Chondrocyte (in vitro differentiated cells): ENCODE measurements at regions not wholly inside any gene's neighbourhood (a gene's known extent, or its start where the extent isn't known, plus 50 kb on each side); places are given as distances from the start of the nearest gene placed in this dataset.

Source experiments
- DNase-seq: peaks from one replicate; pipeline ENCODE4 v3.0.0; 2021; ENCODE audit warnings: mixed read lengths, low spot score
- H3K27ac Mint-ChIP-seq: one replicate; pipeline ENCODE4 v1.8.0; 2021; ENCODE audit warnings: mild to moderate bottlenecking, moderate library complexity, mixed read lengths; ENCODE audit not compliant: unreplicated experiment
- H3K27me3 Mint-ChIP-seq: 2 replicates; pipeline ENCODE4 v1.8.0; 2021; ENCODE audit warnings: low read depth, mixed read lengths
- H3K36me3 Mint-ChIP-seq: 2 replicates; pipeline ENCODE4 v1.8.0; 2021; ENCODE audit warnings: low read depth, mixed read lengths
- H3K4me1 Mint-ChIP-seq: 2 replicates; pipeline ENCODE4 v1.8.0; 2021; ENCODE audit warnings: low read depth, mild to moderate bottlenecking, mixed read lengths
- H3K4me3 Mint-ChIP-seq: one replicate; pipeline ENCODE4 v1.8.0; 2021; ENCODE audit warnings: mild to moderate bottlenecking, moderate library complexity, mixed read lengths; ENCODE audit not compliant: unreplicated experiment
- H3K9me3 Mint-ChIP-seq: 2 replicates; pipeline ENCODE4 v1.8.0; 2021; ENCODE audit warnings: low read depth, mixed read lengths
- CTCF ChIP-seq: fragments of 200-600 bp; sonication (generic); IDR thresholded peaks from 2 replicates; pipeline ENCODE4 v1.5.0; 2021; ENCODE audit warnings: antibody characterized with exemption, mild to moderate bottlenecking, moderate library complexity

- Mint-ChIP-seq H3K36me3 (no peaks in the 10 kb centered on the region), H3K4me1 (no peaks in the 10 kb centered on the region), H3K27me3 (no peaks in the 10 kb centered on the region), H3K27ac (no peak overlapping the region), H3K9me3 (no peaks in the 10 kb centered on the region), H3K4me3 (no peak overlapping the region)
- TF ChIP-seq CTCF: no peak
- DNase-seq: no peak
Measured at GRCh38 chr5:14988223-14988622, 116.6 kb upstream of the ANKH start.

GRCh38 chr5:14986413-14986812 is 114.8 kb upstream of the ANKH start:
- no peak for DNase-seq
- H3K27me3 Mint-ChIP-seq: no peaks in the 10 kb centered on the region
- H3K36me3 Mint-ChIP-seq: no peaks in the 10 kb centered on the region
- no peaks in the 10 kb centered on the region for H3K4me1 Mint-ChIP-seq
- no peak for TF ChIP-seq CTCF
- no peak overlapping the region for H3K4me3 Mint-ChIP-seq
- H3K27ac Mint-ChIP-seq: no peak overlapping the region
- H3K9me3 Mint-ChIP-seq: peaks cover 3% of the 10 kb centered on the region

- TF ChIP-seq CTCF: no peak
- Mint-ChIP-seq H3K4me1 (peaks cover 4% of the 10 kb centered on the region), H3K27me3 (no peaks in the 10 kb centered on the region), H3K36me3 (no peaks in the 10 kb centered on the region), H3K27ac (no peak overlapping the region), H3K4me3 (no peak overlapping the region), H3K9me3 (peaks cover 3% of the 10 kb centered on the region)
- DNase-seq: no peak
Measured at GRCh38 chr5:14983666-14984441, 112.3 kb upstream of the ANKH start.

- H3K4me3 Mint-ChIP-seq: no peak overlapping the region
- H3K27me3 Mint-ChIP-seq: peaks cover under 1% of the 10 kb centered on the region
- TF ChIP-seq CTCF: no peak
- no peak for DNase-seq
- no peak overlapping the region for H3K27ac Mint-ChIP-seq
- H3K36me3 Mint-ChIP-seq: no peaks in the 10 kb centered on the region
- H3K4me1 Mint-ChIP-seq: peaks cover 4% of the 10 kb centered on the region
- peaks cover 3% of the 10 kb centered on the region for H3K9me3 Mint-ChIP-seq
Measured at GRCh38 chr5:14980698-14981097, 109.1 kb upstream of the ANKH start.

- no peak for TF ChIP-seq CTCF
- H3K27me3 Mint-ChIP-seq: peaks cover 8% of the 10 kb centered on the region
- H3K4me3 Mint-ChIP-seq: no peak overlapping the region
- H3K4me1 Mint-ChIP-seq: peaks cover 4% of the 10 kb centered on the region
- no peaks in the 10 kb centered on the region for H3K36me3 Mint-ChIP-seq
- no peak overlapping the region for H3K27ac Mint-ChIP-seq
- H3K9me3 Mint-ChIP-seq: peaks cover 3% of the 10 kb centered on the region
- no peak for DNase-seq
Measured at GRCh38 chr5:14977058-14977685, 105.6 kb upstream of the ANKH start.
